Astrocyte of the spinal cord (primary cell): ENCODE measurements at regions not wholly inside any gene's neighbourhood (a gene's known extent, or its start where the extent isn't known, plus 50 kb on each side); places are given as distances from the start of the nearest gene placed in this dataset.

ENCODE experiments used
- DNase-seq: peaks from one replicate; pipeline ENCODE4 v3.0.0; 2011; ENCODE audit warnings: low read depth, low spot score
- H3K4me3 ChIP-seq: 2 replicates; pipeline ENCODE4 v1.5.1; 2011; ENCODE audit warnings: low read depth, mild to moderate bottlenecking, low read length, moderate library complexity
- in situ Hi-C: cut with HindIII; loops from 2 replicates; pipeline ENCODE4 v1.10.0; 2017; ENCODE audit warnings: low sequenced_read_pairs
- TF ChIP-seq, protein P1 (sequence below): IDR thresholded peaks from 2 replicates; pipeline ENCODE4 v1.5.1; 2012; ENCODE audit warnings: low read depth, mild to moderate bottlenecking, low read length, inconsistent platforms

DNA sequence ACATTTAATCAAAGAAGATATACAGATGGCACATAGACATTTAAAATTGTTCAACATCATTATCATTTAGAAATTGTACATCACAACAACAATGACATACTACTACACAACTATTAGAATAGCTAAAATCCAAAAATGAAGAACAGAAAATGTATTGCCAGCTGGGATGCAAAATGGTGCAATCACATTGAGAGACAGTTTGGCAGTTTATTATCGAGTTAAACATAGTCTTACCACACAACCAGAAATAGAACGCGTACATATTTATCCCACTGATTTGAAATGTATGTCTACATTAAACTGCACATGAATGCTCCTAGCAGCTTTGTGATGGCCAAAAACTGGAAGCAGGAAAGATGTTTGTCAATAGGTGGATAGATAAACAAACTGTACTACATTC, 791.5 kb upstream of the MGAT4C start:
- H3K4me3 ChIP-seq = no peak overlapping the region
- no peak for DNase-seq
- in situ Hi-C loops = no loop called here
- TF ChIP-seq, protein P1, sequence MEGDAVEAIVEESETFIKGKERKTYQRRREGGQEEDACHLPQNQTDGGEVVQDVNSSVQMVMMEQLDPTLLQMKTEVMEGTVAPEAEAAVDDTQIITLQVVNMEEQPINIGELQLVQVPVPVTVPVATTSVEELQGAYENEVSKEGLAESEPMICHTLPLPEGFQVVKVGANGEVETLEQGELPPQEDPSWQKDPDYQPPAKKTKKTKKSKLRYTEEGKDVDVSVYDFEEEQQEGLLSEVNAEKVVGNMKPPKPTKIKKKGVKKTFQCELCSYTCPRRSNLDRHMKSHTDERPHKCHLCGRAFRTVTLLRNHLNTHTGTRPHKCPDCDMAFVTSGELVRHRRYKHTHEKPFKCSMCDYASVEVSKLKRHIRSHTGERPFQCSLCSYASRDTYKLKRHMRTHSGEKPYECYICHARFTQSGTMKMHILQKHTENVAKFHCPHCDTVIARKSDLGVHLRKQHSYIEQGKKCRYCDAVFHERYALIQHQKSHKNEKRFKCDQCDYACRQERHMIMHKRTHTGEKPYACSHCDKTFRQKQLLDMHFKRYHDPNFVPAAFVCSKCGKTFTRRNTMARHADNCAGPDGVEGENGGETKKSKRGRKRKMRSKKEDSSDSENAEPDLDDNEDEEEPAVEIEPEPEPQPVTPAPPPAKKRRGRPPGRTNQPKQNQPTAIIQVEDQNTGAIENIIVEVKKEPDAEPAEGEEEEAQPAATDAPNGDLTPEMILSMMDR = no peak

DNA sequence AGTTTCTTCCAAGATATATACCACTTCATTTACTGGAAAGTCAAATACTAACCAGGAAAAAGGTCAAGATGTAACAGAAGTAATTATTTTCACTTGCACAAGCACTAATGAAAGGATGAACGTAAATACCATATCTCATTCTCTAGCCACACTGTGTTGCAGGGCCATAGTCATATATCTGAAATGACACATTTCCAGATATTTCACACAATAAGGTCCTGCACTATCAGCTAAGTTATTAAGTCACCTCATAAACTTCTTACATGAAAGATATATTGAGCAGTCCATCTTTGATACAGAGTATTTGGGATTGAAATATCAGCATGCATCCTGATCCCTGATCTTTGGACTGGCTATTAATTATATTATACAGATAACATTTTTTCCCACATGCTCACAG, 783.3 kb upstream of the MGAT4C start:
- TF ChIP-seq, protein P1 = no peak
- DNase-seq = no peak
- in situ Hi-C loops = no loop called here
- no peak overlapping the region for H3K4me3 ChIP-seq

DNA sequence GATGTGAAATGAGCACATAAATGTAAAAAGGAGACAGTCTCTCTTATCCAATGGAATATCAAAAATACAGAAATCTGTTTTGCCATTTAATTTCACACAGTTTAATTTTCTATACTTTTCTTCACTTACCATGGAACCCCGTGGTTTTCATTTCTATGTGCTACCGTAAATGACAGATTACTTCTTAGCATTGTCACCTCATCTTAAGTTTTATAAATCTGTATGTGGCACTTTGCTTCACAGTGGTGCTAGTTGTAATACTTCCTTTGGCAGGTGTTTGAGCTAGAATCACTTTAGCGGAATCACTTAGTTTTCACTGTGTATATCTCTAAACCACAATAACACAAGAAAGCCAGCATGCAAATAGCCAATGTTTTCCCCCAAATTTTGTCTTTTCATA, 781.9 kb upstream of the MGAT4C start:
- DNase-seq = no peak
- TF ChIP-seq, protein P1 = no peak
- in situ Hi-C loops = no loop called here
- no peak overlapping the region for H3K4me3 ChIP-seq

DNA sequence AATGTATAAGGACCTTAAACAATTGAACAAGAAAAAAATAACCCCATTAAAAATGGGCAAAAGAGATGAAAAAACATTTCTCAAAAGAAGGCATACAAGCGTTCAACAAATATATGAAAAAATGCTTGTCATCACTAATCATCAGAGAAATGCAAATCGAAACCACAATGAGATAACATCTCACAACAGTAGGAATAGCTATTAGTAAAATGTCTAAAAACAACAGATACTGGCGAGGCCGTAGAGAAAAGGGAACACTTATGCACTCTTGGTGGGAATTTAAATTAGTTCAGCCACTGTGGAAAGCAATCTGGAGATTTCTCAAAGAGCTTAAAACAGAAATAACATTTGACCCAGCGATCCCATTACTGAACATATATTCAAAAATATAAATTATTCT, 769.8 kb upstream of the MGAT4C start:
- TF ChIP-seq, protein P1 = no peak
- DNase-seq = no peak
- in situ Hi-C loops = no loop called here
- no peak overlapping the region for H3K4me3 ChIP-seq

DNA sequence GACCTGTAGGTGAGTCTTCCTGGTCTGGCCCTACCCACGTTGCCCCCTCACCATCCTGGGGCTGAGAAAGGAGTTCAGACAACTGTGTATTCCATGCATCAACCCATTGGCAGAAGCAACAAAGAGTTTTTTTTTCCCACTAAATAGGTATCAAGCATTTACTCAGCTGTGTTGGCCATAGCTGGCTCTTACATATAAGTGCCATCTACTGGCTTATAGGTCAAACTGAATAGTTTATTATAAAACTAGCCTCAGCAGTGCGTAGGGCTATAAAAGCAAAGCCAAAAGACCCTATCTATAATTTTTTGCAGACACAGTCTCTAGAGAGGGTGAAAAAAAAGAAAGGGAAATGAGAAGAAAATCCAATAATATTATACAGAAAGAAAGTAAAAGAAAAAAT, 765.2 kb upstream of the MGAT4C start:
- in situ Hi-C loops = no loop called here
- TF ChIP-seq, protein P1 = no peak
- no peak for DNase-seq
- H3K4me3 ChIP-seq = no peak overlapping the region

DNA sequence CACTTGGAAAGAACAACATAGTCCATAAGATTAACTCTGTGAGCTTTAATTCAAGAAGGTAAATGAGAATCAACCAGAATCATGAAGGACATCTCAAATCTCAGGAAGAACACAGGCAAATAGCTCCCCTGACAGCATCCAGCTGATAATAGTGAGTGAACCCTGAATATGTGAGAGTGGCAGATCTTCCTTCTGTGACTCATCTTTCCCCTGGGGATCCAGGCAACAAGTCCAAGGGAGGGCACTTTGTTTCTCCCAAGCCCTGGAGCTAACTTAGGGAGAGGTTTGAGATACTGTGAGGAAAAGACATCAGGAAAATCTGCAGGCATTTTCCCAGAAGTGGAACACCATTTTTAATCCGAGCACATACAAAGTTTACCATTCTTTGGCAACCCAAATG, 763.9 kb upstream of the MGAT4C start:
- no peak for DNase-seq
- TF ChIP-seq, protein P1 = no peak
- no peak overlapping the region for H3K4me3 ChIP-seq
- in situ Hi-C loops = no loop called here

DNA sequence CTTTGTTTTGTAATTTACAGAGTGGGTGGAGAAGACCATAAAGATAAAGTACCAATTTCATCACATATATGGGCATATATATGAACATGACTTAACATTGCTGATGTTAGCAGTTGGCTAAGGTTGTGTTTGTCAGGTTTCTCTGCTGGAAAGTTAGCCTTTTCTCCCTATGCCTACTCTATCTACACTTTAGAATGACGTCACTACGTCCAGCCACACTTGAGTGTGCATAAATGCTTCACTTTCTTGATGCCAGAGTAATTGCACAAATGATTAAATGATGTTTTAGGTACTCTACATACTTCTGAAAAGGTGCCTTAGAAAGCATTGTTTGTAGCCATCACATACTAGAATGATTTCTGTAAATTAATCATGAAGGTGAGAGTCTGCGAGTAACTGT, 759.2 kb upstream of the MGAT4C start:
- DNase-seq = no peak
- no peak overlapping the region for H3K4me3 ChIP-seq
- TF ChIP-seq, protein P1 = no peak
- in situ Hi-C loops = no loop called here
